Esophagus squamous epithelium (tissue), 5 donors: ENCODE measurements at regions not wholly inside any gene's neighbourhood (a gene's known extent, or its start where the extent isn't known, plus 50 kb on each side); places are given as distances from the start of the nearest gene placed in this dataset.

ENCODE experiments used
- DNase-seq: peaks from one replicate; lab custom pipeline; 2025; lab: John Stamatoyannopoulos, UW
- H3K27ac ChIP-seq, 4 donors: fragments of 200-600 bp; sonication (generic); one replicate each; pipeline ENCODE4 v1.5.1; 2016 to 2019; ENCODE audit warnings: mild to moderate bottlenecking in 1 of 4
- H3K27me3 ChIP-seq, 4 donors: fragments of 200-600 bp; sonication (generic); 1 replicate in 3 of 4; 2 replicates in 1 of 4; pipeline versions ENCODE4 v1.5.1 to v1.6.0; 2017 to 2021; ENCODE audit warnings: antibody characterized with exemption in 1 of 4
- H3K36me3 ChIP-seq, 3 donors: fragments of 200-600 bp; sonication (generic); one replicate each; pipeline ENCODE4 v1.5.1; 2016 to 2019
- H3K4me1 ChIP-seq, 3 donors: fragments of 200-600 bp; sonication (generic); one replicate each; pipeline ENCODE4 v1.5.1; 2017 to 2019
- H3K4me3 ChIP-seq, 4 donors: fragments of 200-600 bp; sonication (generic); 1 replicate in 3 of 4; 2 replicates in 1 of 4; pipeline ENCODE4 v1.5.1; 2016 to 2019; ENCODE audit warnings: mild to moderate bottlenecking in 2 of 4, moderate library complexity in 1 of 4
- H3K9me3 ChIP-seq, 3 donors: fragments of 200-600 bp; sonication (generic); one replicate each; pipeline ENCODE4 v1.5.1; 2016 to 2019
- CTCF ChIP-seq, 6 experiments: fragments of 450-650 bp in 4 of 6; fragments of 200-600 bp in 2 of 6; sonication (generic) in 2 of 6; IDR thresholded peaks; one replicate each; pipeline ENCODE4 v1.5.1; 2016 to 2019; ENCODE audit warnings: antibody characterized with exemption in 6 of 6, mild to moderate bottlenecking in 4 of 6, moderate library complexity in 4 of 6
- POLR2A ChIP-seq, 4 donors: fragments of 450-650 bp; IDR thresholded peaks; one replicate each; pipeline ENCODE4 v1.6.1; 2017; ENCODE audit warnings: antibody characterized with exemption in 4 of 4, mild to moderate bottlenecking in 4 of 4, moderate library complexity in 3 of 4
- WGBS, 2 donors: methylation state at CpG; one replicate each; pipeline ENCODE4 v1.1.5; 2018; 5-methylcytosine and 5-hydroxymethylcytosine counted together
- intact Hi-C: fragments of 100-400 bp; cut with DNase I; formaldehyde crosslinking; loops from one replicate; pipeline ENCODE4 v1.15.0; 2022
- donor health status: DM: yes; HTN: yes; CAD: no.

- H3K9me3 ChIP-seq, result no peaks in the 10 kb centered on the region
- WGBS, 2 donors, result 46 to 56% methylated on average over 1 of the region's 1 CpG
- intact Hi-C loops, result no loop called here
These were observed 272.8 kb downstream of the NNT start for GRCh38 chr5:43875741-43876140.

GRCh38 chr5:43874772-43875171 is 271.8 kb downstream of the NNT start:
- intact Hi-C loops, result no loop called here
- Histone ChIP-seq H3K27me3 (no peaks in the 10 kb centered on the region), H3K36me3 (no peaks in the 10 kb centered on the region), H3K9me3 (no peaks in the 10 kb centered on the region), H3K4me1 (no peaks in the 10 kb centered on the region), H3K27ac (no peak overlapping the region), H3K4me3 (no peak overlapping the region)
- TF ChIP-seq CTCF (IDR thresholded peaks at IDR 0.05) (no peak), POLR2A (IDR thresholded peaks at IDR 0.05) (no peak)
- 43 to 46% methylated on average over 3 of the region's 3 CpGs for WGBS, 2 donors
- no peak for DNase-seq

More at GRCh38 chr5:43875741-43876140, 272.8 kb downstream of the NNT start:
- Histone ChIP-seq H3K36me3 (no peaks in the 10 kb centered on the region), H3K4me3 (no peak overlapping the region), H3K27me3 (no peaks in the 10 kb centered on the region), H3K27ac (no peak overlapping the region), H3K4me1 (no peaks in the 10 kb centered on the region)
- no peak for DNase-seq
- no peak for TF ChIP-seq CTCF (IDR thresholded peaks at IDR 0.05)

- H3K4me3 ChIP-seq, result no peak overlapping the region
These were observed 270.8 kb downstream of the NNT start for GRCh38 chr5:43873791-43874190.

GRCh38 chr5:43859309-43859708 is 256.3 kb downstream of the NNT start:
- intact Hi-C loops, result no loop called here
- Histone ChIP-seq H3K4me1 (no peaks in the 10 kb centered on the region), H3K27me3 (no peaks in the 10 kb centered on the region), H3K4me3 (no peak overlapping the region), H3K36me3 (no peaks in the 10 kb centered on the region), H3K9me3 (no peaks in the 10 kb centered on the region), H3K27ac (no peak overlapping the region)
- TF ChIP-seq CTCF (IDR thresholded peaks at IDR 0.05), result no peak
- no peak for TF ChIP-seq POLR2A (IDR thresholded peaks at IDR 0.05)
- no peak for DNase-seq

More at GRCh38 chr5:43873791-43874190, 270.8 kb downstream of the NNT start:
- H3K27ac ChIP-seq, result no peak overlapping the region
- H3K4me1 ChIP-seq, result no peaks in the 10 kb centered on the region
- intact Hi-C loops, result no loop called here
- no peak for DNase-seq
- no peak for TF ChIP-seq CTCF (IDR thresholded peaks at IDR 0.05)
- TF ChIP-seq POLR2A (IDR thresholded peaks at IDR 0.05), result no peak
- no peaks in the 10 kb centered on the region for H3K27me3 ChIP-seq
- H3K36me3 ChIP-seq, result no peaks in the 10 kb centered on the region
- WGBS, 2 donors, result 22 to 31% methylated on average over 1 of the region's 1 CpG
- no peaks in the 10 kb centered on the region for H3K9me3 ChIP-seq

- Histone ChIP-seq H3K27ac (no peak overlapping the region), H3K9me3 (no peaks in the 10 kb centered on the region), H3K27me3 (no peaks in the 10 kb centered on the region), H3K4me3 (no peak overlapping the region), H3K36me3 (no peaks in the 10 kb centered on the region), H3K4me1 (no peaks in the 10 kb centered on the region)
- DNase-seq, result no peak
- TF ChIP-seq CTCF (IDR thresholded peaks at IDR 0.05) (no peak), POLR2A (IDR thresholded peaks at IDR 0.05) (no peak)
- WGBS, 2 donors, result 42 to 50% methylated on average over 5 of the region's 5 CpGs
- intact Hi-C loops, result no loop called here
These were observed 252.5 kb downstream of the NNT start for GRCh38 chr5:43855452-43855851.
